ENCODE measurements at regions not wholly inside any gene's neighbourhood (a gene's known extent, or its start where the extent isn't known, plus 50 kb on each side); places are given as distances from the start of the nearest gene placed in this dataset.

DNA sequence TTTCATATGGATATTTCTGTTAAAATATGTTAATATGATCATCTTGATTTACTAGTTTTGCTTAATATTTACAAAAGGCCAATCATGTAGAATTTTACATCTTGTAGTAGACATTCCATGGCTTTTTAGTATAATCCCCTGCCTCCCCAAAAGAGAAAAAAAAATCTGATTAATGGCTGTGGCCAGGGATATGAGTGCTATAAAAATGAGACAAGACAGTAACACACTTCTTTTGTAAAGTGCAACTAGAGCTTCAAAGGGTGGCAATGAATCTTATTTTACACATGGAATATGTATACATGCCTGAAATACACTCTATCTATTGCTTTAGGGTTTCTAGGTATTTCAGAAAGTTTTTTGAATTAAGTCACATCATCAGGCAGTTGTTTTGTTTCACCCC is 112.2 kb upstream of the NANOGP8 start:
- H3K4me3 ChIP-seq (replicated peaks; ENCODE audit: insufficient read depth, low read length) = no peak overlapping the region
- DNase-seq (ENCODE audit: low read depth in 1 of 2, low spot score in 1 of 2) = no peak

DNA sequence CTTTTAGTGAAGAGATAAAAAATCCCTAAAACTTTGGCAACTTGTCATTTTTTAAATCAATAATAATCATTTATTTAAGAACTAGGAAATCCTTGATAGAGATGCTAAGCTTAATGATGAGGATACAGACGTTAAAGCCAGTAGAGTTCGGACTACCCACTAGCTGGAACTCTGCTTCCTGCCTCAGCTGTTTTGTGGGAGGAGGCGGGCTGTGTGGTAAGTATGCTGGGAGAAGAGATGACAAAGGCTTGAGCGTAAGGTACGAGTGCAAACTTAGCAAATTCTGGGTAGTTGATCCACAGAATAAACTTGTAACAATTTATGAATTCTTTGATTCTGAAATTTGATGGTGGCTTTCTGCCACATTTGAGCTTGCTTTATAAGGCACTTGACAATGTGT is 111.2 kb upstream of the NANOGP8 start:
- DNase-seq (ENCODE audit: low read depth in 1 of 2, low spot score in 1 of 2) = no peak
- H3K4me3 ChIP-seq (replicated peaks; ENCODE audit: insufficient read depth, low read length) = no peak overlapping the region
- peaks cover 2% of the 10 kb centered on the region for H3K27me3 ChIP-seq (ENCODE audit: insufficient read depth, poor library complexity, severe bottlenecking)
- no peak overlapping the region for H3K27ac ChIP-seq (replicated peaks)
- TF ChIP-seq GABPA (IDR thresholded peaks at IDR 0.05; ENCODE audit: low read depth) = no peak
- no peak for TF ChIP-seq SPI1 (IDR thresholded peaks at IDR 0.05; ENCODE audit: borderline replicate concordance, low read depth)
- TF ChIP-seq, protein P1, sequence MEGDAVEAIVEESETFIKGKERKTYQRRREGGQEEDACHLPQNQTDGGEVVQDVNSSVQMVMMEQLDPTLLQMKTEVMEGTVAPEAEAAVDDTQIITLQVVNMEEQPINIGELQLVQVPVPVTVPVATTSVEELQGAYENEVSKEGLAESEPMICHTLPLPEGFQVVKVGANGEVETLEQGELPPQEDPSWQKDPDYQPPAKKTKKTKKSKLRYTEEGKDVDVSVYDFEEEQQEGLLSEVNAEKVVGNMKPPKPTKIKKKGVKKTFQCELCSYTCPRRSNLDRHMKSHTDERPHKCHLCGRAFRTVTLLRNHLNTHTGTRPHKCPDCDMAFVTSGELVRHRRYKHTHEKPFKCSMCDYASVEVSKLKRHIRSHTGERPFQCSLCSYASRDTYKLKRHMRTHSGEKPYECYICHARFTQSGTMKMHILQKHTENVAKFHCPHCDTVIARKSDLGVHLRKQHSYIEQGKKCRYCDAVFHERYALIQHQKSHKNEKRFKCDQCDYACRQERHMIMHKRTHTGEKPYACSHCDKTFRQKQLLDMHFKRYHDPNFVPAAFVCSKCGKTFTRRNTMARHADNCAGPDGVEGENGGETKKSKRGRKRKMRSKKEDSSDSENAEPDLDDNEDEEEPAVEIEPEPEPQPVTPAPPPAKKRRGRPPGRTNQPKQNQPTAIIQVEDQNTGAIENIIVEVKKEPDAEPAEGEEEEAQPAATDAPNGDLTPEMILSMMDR (IDR thresholded peaks at IDR 0.05; ENCODE audit: insufficient read depth, low read length) = no peak
- TF ChIP-seq, protein P2, sequence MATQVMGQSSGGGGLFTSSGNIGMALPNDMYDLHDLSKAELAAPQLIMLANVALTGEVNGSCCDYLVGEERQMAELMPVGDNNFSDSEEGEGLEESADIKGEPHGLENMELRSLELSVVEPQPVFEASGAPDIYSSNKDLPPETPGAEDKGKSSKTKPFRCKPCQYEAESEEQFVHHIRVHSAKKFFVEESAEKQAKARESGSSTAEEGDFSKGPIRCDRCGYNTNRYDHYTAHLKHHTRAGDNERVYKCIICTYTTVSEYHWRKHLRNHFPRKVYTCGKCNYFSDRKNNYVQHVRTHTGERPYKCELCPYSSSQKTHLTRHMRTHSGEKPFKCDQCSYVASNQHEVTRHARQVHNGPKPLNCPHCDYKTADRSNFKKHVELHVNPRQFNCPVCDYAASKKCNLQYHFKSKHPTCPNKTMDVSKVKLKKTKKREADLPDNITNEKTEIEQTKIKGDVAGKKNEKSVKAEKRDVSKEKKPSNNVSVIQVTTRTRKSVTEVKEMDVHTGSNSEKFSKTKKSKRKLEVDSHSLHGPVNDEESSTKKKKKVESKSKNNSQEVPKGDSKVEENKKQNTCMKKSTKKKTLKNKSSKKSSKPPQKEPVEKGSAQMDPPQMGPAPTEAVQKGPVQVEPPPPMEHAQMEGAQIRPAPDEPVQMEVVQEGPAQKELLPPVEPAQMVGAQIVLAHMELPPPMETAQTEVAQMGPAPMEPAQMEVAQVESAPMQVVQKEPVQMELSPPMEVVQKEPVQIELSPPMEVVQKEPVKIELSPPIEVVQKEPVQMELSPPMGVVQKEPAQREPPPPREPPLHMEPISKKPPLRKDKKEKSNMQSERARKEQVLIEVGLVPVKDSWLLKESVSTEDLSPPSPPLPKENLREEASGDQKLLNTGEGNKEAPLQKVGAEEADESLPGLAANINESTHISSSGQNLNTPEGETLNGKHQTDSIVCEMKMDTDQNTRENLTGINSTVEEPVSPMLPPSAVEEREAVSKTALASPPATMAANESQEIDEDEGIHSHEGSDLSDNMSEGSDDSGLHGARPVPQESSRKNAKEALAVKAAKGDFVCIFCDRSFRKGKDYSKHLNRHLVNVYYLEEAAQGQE (IDR thresholded peaks at IDR 0.05; ENCODE audit: insufficient replicate concordance, low read depth) = no peak
- no peak for TF ChIP-seq POLR2AphosphoS5 (IDR thresholded peaks at IDR 0.05; ENCODE audit: low read depth)

More for the DNA sequence above, 112.2 kb upstream of the NANOGP8 start:
- peaks cover 6% of the 10 kb centered on the region for H3K27me3 ChIP-seq (ENCODE audit: insufficient read depth, poor library complexity, severe bottlenecking)
- no peak overlapping the region for H3K27ac ChIP-seq (replicated peaks)
- TF ChIP-seq, protein P1 (IDR thresholded peaks at IDR 0.05; ENCODE audit: insufficient read depth, low read length) = no peak
- TF ChIP-seq, protein P2 (IDR thresholded peaks at IDR 0.05; ENCODE audit: insufficient replicate concordance, low read depth) = no peak
- TF ChIP-seq GABPA (IDR thresholded peaks at IDR 0.05; ENCODE audit: low read depth) (no peak), SPI1 (IDR thresholded peaks at IDR 0.05; ENCODE audit: borderline replicate concordance, low read depth) (no peak), POLR2AphosphoS5 (IDR thresholded peaks at IDR 0.05; ENCODE audit: low read depth) (no peak)

DNA sequence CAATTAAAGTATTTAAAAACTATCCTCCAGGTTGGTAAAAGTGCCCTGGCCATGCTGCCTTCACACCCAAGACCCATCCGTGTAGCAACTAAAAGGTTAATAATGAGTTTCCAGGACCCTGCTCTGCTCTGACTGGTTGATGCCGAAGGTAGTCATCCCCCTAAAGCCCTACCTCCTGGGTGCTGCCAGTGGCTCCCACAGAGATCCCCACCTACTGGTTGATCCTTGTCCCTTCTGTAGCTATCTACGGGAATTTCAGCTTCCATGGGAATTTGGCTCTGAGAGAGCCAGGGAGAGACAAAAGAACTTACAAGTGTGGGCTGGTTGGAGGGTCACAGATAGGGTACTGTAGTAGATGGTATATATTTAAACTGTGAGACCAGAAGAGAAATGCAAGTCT is 110.6 kb upstream of the NANOGP8 start:
- no peak for DNase-seq (ENCODE audit: low read depth in 1 of 2, low spot score in 1 of 2)
- no peak overlapping the region for H3K4me3 ChIP-seq (replicated peaks; ENCODE audit: insufficient read depth, low read length)
- H3K27me3 ChIP-seq (ENCODE audit: insufficient read depth, poor library complexity, severe bottlenecking) = peaks cover 2% of the 10 kb centered on the region
- TF ChIP-seq POLR2AphosphoS5 (IDR thresholded peaks at IDR 0.05; ENCODE audit: low read depth) = no peak
- no peak for TF ChIP-seq SPI1 (IDR thresholded peaks at IDR 0.05; ENCODE audit: borderline replicate concordance, low read depth)
- TF ChIP-seq, protein P1 (IDR thresholded peaks at IDR 0.05; ENCODE audit: insufficient read depth, low read length) = no peak
- TF ChIP-seq, protein P2 (IDR thresholded peaks at IDR 0.05; ENCODE audit: insufficient replicate concordance, low read depth) = no peak
- TF ChIP-seq GABPA (IDR thresholded peaks at IDR 0.05; ENCODE audit: low read depth) = no peak
- H3K27ac ChIP-seq (replicated peaks) = no peak overlapping the region

Measured in HL-60 (cell line).